Keratinocyte (primary cell): ENCODE measurements at regions not wholly inside any gene's neighbourhood (a gene's known extent, or its start where the extent isn't known, plus 50 kb on each side); places are given as distances from the start of the nearest gene placed in this dataset.

Experiments
- DNase-seq: peaks from one replicate; pipeline ENCODE4 v3.0.0-alpha.2; 2011; ENCODE audit warnings: low read depth, missing footprints, low spot score
- FAIRE-seq: peaks from 2 replicates; lab custom pipeline; 2011; peaks lifted over from hg19 to GRCh38; lab: Jason Lieb, UNC
- H2AFZ ChIP-seq: 2 replicates; pipeline ENCODE4 v1.6.0; 2012; ENCODE audit warnings: low read length, control low read depth, inconsistent platforms; ENCODE audit not compliant: control insufficient read depth
- H3K27ac ChIP-seq: 2 replicates; pipeline ENCODE4 v1.5.1; 2011; ENCODE audit warnings: low read length; ENCODE audit not compliant: control insufficient read depth, insufficient read depth
- H3K27me3 ChIP-seq: 3 replicates; pipeline ENCODE4 v1.6.0; 2011; ENCODE audit warnings: low read length; ENCODE audit not compliant: control insufficient read depth, insufficient read depth; ENCODE audit errors: extremely low read depth
- H3K36me3 ChIP-seq, 2 experiments: 2 replicates in 1 of 2; 3 replicates in 1 of 2; pipeline ENCODE4 v1.5.1; 2011; ENCODE audit warnings: low read length in 2 of 2, mild to moderate bottlenecking in 1 of 2; ENCODE audit not compliant: control insufficient read depth in 2 of 2, insufficient read depth in 2 of 2; ENCODE audit errors: extremely low read depth in 1 of 2
- H3K4me1 ChIP-seq: 3 replicates; pipeline ENCODE4 v1.5.1; 2011; ENCODE audit warnings: low read length; ENCODE audit not compliant: control insufficient read depth, insufficient read depth; ENCODE audit errors: extremely low read depth
- H3K4me2 ChIP-seq: 3 replicates; pipeline ENCODE4 v1.6.0; 2011; ENCODE audit warnings: low read depth, low read length; ENCODE audit not compliant: control insufficient read depth, insufficient read depth; ENCODE audit errors: extremely low read depth
- H3K4me3 ChIP-seq, 3 experiments: fragments of 200-600 bp in 1 of 3; sonication (generic) in 1 of 3; 2 replicates in 2 of 3; 3 replicates in 1 of 3; pipeline ENCODE4 v1.5.1; 2011 to 2016; ENCODE audit warnings: low read length in 3 of 3, mild to moderate bottlenecking in 3 of 3, control low read depth in 2 of 3, inconsistent platforms in 1 of 3, low read depth in 1 of 3, mixed read lengths in 1 of 3, mixed run types in 1 of 3, moderate library complexity in 1 of 3; ENCODE audit not compliant: control insufficient read depth in 2 of 3, insufficient read depth in 2 of 3; ENCODE audit errors: extremely low read depth in 1 of 3
- H3K79me2 ChIP-seq: 2 replicates; pipeline ENCODE4 v1.6.0; 2012; ENCODE audit warnings: low read length; ENCODE audit not compliant: control insufficient read depth, insufficient read depth
- H3K9ac ChIP-seq: 3 replicates; pipeline ENCODE4 v1.6.0; 2011; ENCODE audit warnings: low read length; ENCODE audit not compliant: control insufficient read depth, insufficient read depth; ENCODE audit errors: extremely low read depth
- H3K9me1 ChIP-seq: 3 replicates; pipeline ENCODE4 v1.6.0; 2011; ENCODE audit warnings: low read length; ENCODE audit not compliant: control insufficient read depth, insufficient read depth; ENCODE audit errors: extremely low read depth
- H3K9me3 ChIP-seq: 2 replicates; pipeline ENCODE4 v1.5.1; 2012; ENCODE audit warnings: low read depth, low read length; ENCODE audit not compliant: control insufficient read depth
- H4K20me1 ChIP-seq: 3 replicates; pipeline ENCODE4 v1.6.0; 2011; ENCODE audit warnings: low read length; ENCODE audit not compliant: control insufficient read depth, insufficient read depth; ENCODE audit errors: extremely low read depth
- EZH2 ChIP-seq: IDR thresholded peaks from one replicate; pipeline ENCODE4 v1.6.1; 2012; ENCODE audit warnings: inconsistent platforms, mild to moderate bottlenecking, low read length, moderate library complexity
- dilution Hi-C: fragments of 300-500 bp; cut with MboI; formaldehyde crosslinking; loops from one replicate; pipeline ENCODE4 v1.7.0; 2020; ENCODE audit warnings: low sequenced_read_pairs; ENCODE audit not compliant: extremely low pct_ligation_motif_present
- TF ChIP-seq, protein P1 (sequence below), 3 experiments: IDR thresholded peaks in 1 of 3; conservative IDR thresholded peaks in 1 of 3; optimal IDR thresholded peaks in 1 of 3; 2 replicates in 2 of 3; 3 replicates in 1 of 3; pipeline versions ENCODE3 to v1.5.1; 2011; ENCODE audit warnings: low read length in 3 of 3, mild to moderate bottlenecking in 3 of 3, moderate library complexity in 2 of 3, control low read depth in 1 of 3, inconsistent platforms in 1 of 3; ENCODE audit not compliant: insufficient read depth in 2 of 3; ENCODE audit errors: extremely low read depth in 1 of 3

DNA sequence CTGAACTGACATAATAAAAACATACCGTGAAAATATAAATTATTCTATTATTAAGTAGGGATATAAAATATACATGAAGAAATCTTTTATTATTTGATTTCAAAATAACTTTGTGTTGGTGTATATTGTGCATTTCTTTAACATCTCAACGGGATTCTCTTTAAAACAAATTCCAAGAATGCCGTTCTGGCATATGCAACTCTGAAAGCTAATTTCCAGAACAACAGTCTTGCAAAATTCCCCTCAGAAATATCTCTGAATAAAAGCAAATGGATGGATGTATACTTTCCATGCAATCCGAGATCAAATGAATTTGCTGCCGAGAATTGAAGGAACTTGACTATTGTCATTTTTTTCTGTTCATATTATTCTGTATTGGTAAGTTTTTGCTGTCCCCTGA, 1579.8 kb downstream of the PCDH9 start:
- Histone ChIP-seq H2AFZ (no peak overlapping the region), H3K27me3 (no peaks in the 10 kb centered on the region), H3K9me3 (no peaks in the 10 kb centered on the region), H4K20me1 (no peaks in the 10 kb centered on the region), H3K27ac (no peak overlapping the region), H3K79me2 (no peaks in the 10 kb centered on the region), H3K4me2 (no peak overlapping the region), H3K4me1 (no peaks in the 10 kb centered on the region), H3K9me1 (no peaks in the 10 kb centered on the region), H3K4me3 (no peak overlapping the region), H3K36me3 (no peaks in the 10 kb centered on the region), H3K9ac (no peak overlapping the region)
- dilution Hi-C loops, result no loop called here
- DNase-seq (no peak), FAIRE-seq (no peak)
- TF ChIP-seq, protein P1, sequence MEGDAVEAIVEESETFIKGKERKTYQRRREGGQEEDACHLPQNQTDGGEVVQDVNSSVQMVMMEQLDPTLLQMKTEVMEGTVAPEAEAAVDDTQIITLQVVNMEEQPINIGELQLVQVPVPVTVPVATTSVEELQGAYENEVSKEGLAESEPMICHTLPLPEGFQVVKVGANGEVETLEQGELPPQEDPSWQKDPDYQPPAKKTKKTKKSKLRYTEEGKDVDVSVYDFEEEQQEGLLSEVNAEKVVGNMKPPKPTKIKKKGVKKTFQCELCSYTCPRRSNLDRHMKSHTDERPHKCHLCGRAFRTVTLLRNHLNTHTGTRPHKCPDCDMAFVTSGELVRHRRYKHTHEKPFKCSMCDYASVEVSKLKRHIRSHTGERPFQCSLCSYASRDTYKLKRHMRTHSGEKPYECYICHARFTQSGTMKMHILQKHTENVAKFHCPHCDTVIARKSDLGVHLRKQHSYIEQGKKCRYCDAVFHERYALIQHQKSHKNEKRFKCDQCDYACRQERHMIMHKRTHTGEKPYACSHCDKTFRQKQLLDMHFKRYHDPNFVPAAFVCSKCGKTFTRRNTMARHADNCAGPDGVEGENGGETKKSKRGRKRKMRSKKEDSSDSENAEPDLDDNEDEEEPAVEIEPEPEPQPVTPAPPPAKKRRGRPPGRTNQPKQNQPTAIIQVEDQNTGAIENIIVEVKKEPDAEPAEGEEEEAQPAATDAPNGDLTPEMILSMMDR (optimal IDR thresholded peaks at IDR 0.05 in 1 of 3, IDR thresholded peaks at IDR 0.05 in 1 of 3, conservative IDR thresholded peaks at IDR 0.05 in 1 of 3; ENCODE audit: extremely low read depth in 1 of 3, insufficient read depth in 2 of 3, low read length in 3 of 3), result no peak
- TF ChIP-seq EZH2, result no peak

DNA sequence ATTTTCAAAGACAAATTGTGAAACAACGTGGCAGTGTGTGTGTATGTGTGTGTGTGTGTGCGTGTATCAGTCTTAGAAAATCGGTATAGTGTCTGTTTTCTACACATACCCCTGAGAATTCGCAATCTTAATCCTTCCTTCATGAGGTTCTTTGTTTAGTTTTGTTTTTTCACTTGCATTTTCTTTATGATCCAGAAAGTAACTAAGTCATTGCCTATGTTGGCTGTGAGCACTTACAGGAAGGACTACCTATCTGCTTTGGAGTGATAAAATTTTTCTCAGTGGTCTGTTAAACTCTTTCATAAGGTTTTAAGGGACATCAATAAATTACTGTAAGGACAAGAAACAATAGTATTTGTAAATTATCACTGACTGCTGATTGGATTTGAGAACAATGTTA, 1587.1 kb downstream of the PCDH9 start:
- no peaks in the 10 kb centered on the region for H4K20me1 ChIP-seq
- TF ChIP-seq EZH2, result no peak
- TF ChIP-seq, protein P1 (optimal IDR thresholded peaks at IDR 0.05 in 1 of 3, IDR thresholded peaks at IDR 0.05 in 1 of 3, conservative IDR thresholded peaks at IDR 0.05 in 1 of 3; ENCODE audit: extremely low read depth in 1 of 3, insufficient read depth in 2 of 3, low read length in 3 of 3), result no peak
- dilution Hi-C loops, result no loop called here
- H3K4me3 ChIP-seq, result no peak overlapping the region
- H3K9me1 ChIP-seq, result no peaks in the 10 kb centered on the region
- H3K9ac ChIP-seq, result no peak overlapping the region
- no peaks in the 10 kb centered on the region for H3K27me3 ChIP-seq
- H3K4me2 ChIP-seq, result no peak overlapping the region
- H3K9me3 ChIP-seq, result no peaks in the 10 kb centered on the region
- FAIRE-seq (no peak), DNase-seq (no peak)
- H3K4me1 ChIP-seq, result no peaks in the 10 kb centered on the region
- H3K79me2 ChIP-seq, result no peaks in the 10 kb centered on the region
- H3K27ac ChIP-seq, result no peak overlapping the region
- no peak overlapping the region for H2AFZ ChIP-seq
- no peaks in the 10 kb centered on the region for H3K36me3 ChIP-seq
